Natural killer cell (primary cell): ENCODE measurements at regions not wholly inside any gene's neighbourhood (a gene's known extent, or its start where the extent isn't known, plus 50 kb on each side); places are given as distances from the start of the nearest gene placed in this dataset.
A peak's percentile ranks its signal among the peaks of the same experiment; 100 is the strongest.
"Not testable (repeated sequence)": the region's sequence is repeated elsewhere in the genome, so short reads cannot be mapped to it uniquely, and the experiment has no call there.

Source experiments
- ATAC-seq, 3 donors: fragments of 150-1000 bp in 2 of 3; fragments of 200-7000 bp in 1 of 3; cut with Tn5 transposase; 1 replicate in 1 of 3; 2 replicates in 2 of 3; pipeline ENCODE4 v1.10.0; 2021; ENCODE audit warnings: mild to moderate bottlenecking in 2 of 3, moderate library complexity in 2 of 3
- DNase-seq, 2 donors: peaks; one replicate each; pipeline versions ENCODE4 v3.0.0 to v3.0.0-alpha.2; 2013 to 2021; ENCODE audit warnings: mixed read lengths in 1 of 2
- H3K27ac ChIP-seq: one replicate; pipeline ENCODE4 v1.5.1; 2013; ENCODE audit warnings: mild to moderate bottlenecking, low read length
- H3K27me3 ChIP-seq: one replicate; pipeline ENCODE4 v1.6.1; 2013; ENCODE audit warnings: low read length; ENCODE audit not compliant: control insufficient read depth, insufficient read depth
- H3K36me3 ChIP-seq: one replicate; pipeline ENCODE4 v1.6.1; 2013; ENCODE audit warnings: low read length; ENCODE audit not compliant: control insufficient read depth, insufficient read depth
- H3K4me1 ChIP-seq: one replicate; pipeline ENCODE4 v1.6.1; 2013; ENCODE audit warnings: low read length; ENCODE audit not compliant: control insufficient read depth, insufficient read depth
- H3K4me3 ChIP-seq: one replicate; pipeline ENCODE4 v1.5.1; 2013; ENCODE audit warnings: low read length
- H3K9me3 ChIP-seq: one replicate; pipeline ENCODE4 v1.6.1; 2013; ENCODE audit warnings: low read length; ENCODE audit not compliant: control insufficient read depth, insufficient read depth
- H3K27ac Mint-ChIP-seq, 2 donors: one replicate each; pipeline ENCODE4 v1.8.0; 2022; ENCODE audit warnings: mild to moderate bottlenecking in 2 of 2, mixed read lengths in 2 of 2, moderate library complexity in 1 of 2
- H3K27me3 Mint-ChIP-seq, 2 donors: one replicate each; pipeline ENCODE4 v1.8.0; 2022; ENCODE audit warnings: low read depth in 2 of 2, mixed read lengths in 2 of 2
- H3K36me3 Mint-ChIP-seq: one replicate; pipeline ENCODE4 v1.8.0; 2022; ENCODE audit warnings: mixed read lengths
- H3K4me1 Mint-ChIP-seq, 2 donors: one replicate each; pipeline ENCODE4 v1.8.0; 2022; ENCODE audit warnings: mixed read lengths in 2 of 2
- H3K4me3 Mint-ChIP-seq: one replicate; pipeline ENCODE4 v1.8.0; 2022; ENCODE audit warnings: mild to moderate bottlenecking, moderate library complexity, mixed read lengths
- H3K9me3 Mint-ChIP-seq, 2 donors: one replicate each; pipeline ENCODE4 v1.8.0; 2022; ENCODE audit warnings: mixed read lengths in 2 of 2
- CTCF ChIP-seq: fragments of 200-600 bp; IDR thresholded peaks from one replicate; pipeline ENCODE4 v1.8.0; 2022; ENCODE audit warnings: antibody characterized with exemption
- WGBS: methylation state at CpG from one replicate; pipeline ENCODE4 v1.1.7; 2013; ENCODE audit warnings: missing lambda C conversion rate; ENCODE audit not compliant: insufficient coverage; 5-methylcytosine and 5-hydroxymethylcytosine counted together
- intact Hi-C: fragments of 100-400 bp; cut with micrococcal nuclease; formaldehyde crosslinking; loops from one replicate; pipeline ENCODE4 v1.14.2; 2022

- Mint-ChIP-seq H3K27ac (no peak overlapping the region), H3K4me3 (no peak overlapping the region), H3K27me3 (peaks cover 21 to 30% of the 10 kb centered on the region in 2 donors), H3K4me1 (peaks cover 4 to 5% of the 10 kb centered on the region in 2 donors), H3K9me3 (no peaks in the 10 kb centered on the region), H3K36me3 (no peaks in the 10 kb centered on the region)
- peaks cover 2% of the 10 kb centered on the region for H3K27me3 ChIP-seq
- ATAC-seq = no peak
- peak in 1 of 2 donors; percentile 61 for DNase-seq
- no peaks in the 10 kb centered on the region for H3K9me3 ChIP-seq
- 36% methylated on average over 9 of the region's 10 CpGs for WGBS
- no peaks in the 10 kb centered on the region for H3K4me1 ChIP-seq
- intact Hi-C loops = no loop called here
- TF ChIP-seq CTCF = peak; percentile 81
- no peak overlapping the region for H3K4me3 ChIP-seq
- H3K27ac ChIP-seq = no peak overlapping the region
- no peaks in the 10 kb centered on the region for H3K36me3 ChIP-seq
Measured at GRCh38 chr13:24997367-24997967, 98.5 kb upstream of the PABPC3 start.

- no peaks in the 10 kb centered on the region for H3K9me3 ChIP-seq
- H3K27me3 ChIP-seq = peaks cover 2% of the 10 kb centered on the region
- ATAC-seq = no peak
- H3K4me1 Mint-ChIP-seq = peaks cover 4 to 5% of the 10 kb centered on the region in 2 donors
- no peaks in the 10 kb centered on the region for H3K4me1 ChIP-seq
- no peak overlapping the region for H3K27ac Mint-ChIP-seq
- H3K36me3 ChIP-seq = no peaks in the 10 kb centered on the region
- no peak overlapping the region for H3K4me3 Mint-ChIP-seq
- H3K36me3 Mint-ChIP-seq = no peaks in the 10 kb centered on the region
- TF ChIP-seq CTCF = no peak
- no peak overlapping the region for H3K27ac ChIP-seq
- intact Hi-C loops = no loop called here
- no peaks in the 10 kb centered on the region for H3K9me3 Mint-ChIP-seq
- H3K27me3 Mint-ChIP-seq = peaks cover 21 to 34% of the 10 kb centered on the region in 2 donors
- DNase-seq = no peak
- H3K4me3 ChIP-seq = no peak overlapping the region
- 78% methylated on average over 8 of the region's 8 CpGs for WGBS
Measured at GRCh38 chr13:24998433-24998832, 97.5 kb upstream of the PABPC3 start.

- Mint-ChIP-seq H3K9me3 (no peaks in the 10 kb centered on the region), H3K27ac (no peak overlapping the region), H3K36me3 (no peaks in the 10 kb centered on the region), H3K4me1 (no peaks in the 10 kb centered on the region), H3K27me3 (peaks cover 25 to 43% of the 10 kb centered on the region in 2 donors), H3K4me3 (no peak overlapping the region)
- ATAC-seq (no peak), DNase-seq (no peak)
- Histone ChIP-seq H3K36me3 (no peaks in the 10 kb centered on the region), H3K27me3 (peaks cover 2% of the 10 kb centered on the region), H3K9me3 (no peaks in the 10 kb centered on the region), H3K4me1 (no peaks in the 10 kb centered on the region), H3K27ac (no peak overlapping the region), H3K4me3 (no peak overlapping the region)
- intact Hi-C loops = no loop called here
- TF ChIP-seq CTCF = no peak
- 55% methylated on average over 11 of the region's 11 CpGs for WGBS
Measured at GRCh38 chr13:25001476-25002206, 94.3 kb upstream of the PABPC3 start.

- H3K27me3 Mint-ChIP-seq = peaks cover 25 to 43% of the 10 kb centered on the region in 2 donors
- H3K27ac Mint-ChIP-seq, H3K27ac ChIP-seq, H3K9me3 ChIP-seq, H3K36me3 ChIP-seq, H3K4me1 Mint-ChIP-seq, ATAC-seq, intact Hi-C loops, H3K4me3 Mint-ChIP-seq, H3K4me1 ChIP-seq, H3K27me3 ChIP-seq, H3K9me3 Mint-ChIP-seq, H3K36me3 Mint-ChIP-seq, H3K4me3 ChIP-seq, DNase-seq: not testable (repeated sequence)
- 84% methylated on average over 14 of the region's 14 CpGs for WGBS
Measured at GRCh38 chr13:25002311-25002710, 93.6 kb upstream of the PABPC3 start.

- H3K9me3 Mint-ChIP-seq, intact Hi-C loops: not testable (repeated sequence)
Measured at GRCh38 chr13:25004489-25004888, 91.4 kb upstream of the PABPC3 start.

GRCh38 chr13:25005050-25005497 is 90.9 kb upstream of the PABPC3 start:
- peak; percentile 63 to 71 (median 68) for ATAC-seq
- H3K27me3 ChIP-seq, H3K9me3 Mint-ChIP-seq, DNase-seq, H3K4me1 Mint-ChIP-seq, H3K4me3 ChIP-seq, H3K36me3 ChIP-seq, H3K9me3 ChIP-seq, H3K27ac ChIP-seq, intact Hi-C loops, H3K27ac Mint-ChIP-seq, H3K4me3 Mint-ChIP-seq, H3K36me3 Mint-ChIP-seq, H3K4me1 ChIP-seq: not testable (repeated sequence)
- H3K27me3 Mint-ChIP-seq = peaks cover 29 to 62% of the 10 kb centered on the region in 2 donors
- no CpG with 5 or more reads among the region's 5 CpGs for WGBS

More at GRCh38 chr13:25004489-25004888, 91.4 kb upstream of the PABPC3 start:
- not testable (repeated sequence) for H3K4me1 ChIP-seq, H3K4me1 Mint-ChIP-seq, H3K36me3 ChIP-seq, H3K27ac Mint-ChIP-seq, H3K9me3 ChIP-seq, H3K4me3 Mint-ChIP-seq, H3K27ac ChIP-seq, H3K27me3 ChIP-seq, DNase-seq, H3K36me3 Mint-ChIP-seq, H3K4me3 ChIP-seq
- WGBS = 74% methylated on average over 2 of the region's 10 CpGs
- peak in 1 of 3 donors; percentile 30 for ATAC-seq
- H3K27me3 Mint-ChIP-seq = peaks cover 33 to 62% of the 10 kb centered on the region in 2 donors
